ENCODE measurements at regions not wholly inside any gene's neighbourhood (a gene's known extent, or its start where the extent isn't known, plus 50 kb on each side); places are given as distances from the start of the nearest gene placed in this dataset.
"Not testable (repeated sequence)": the region's sequence is repeated elsewhere in the genome, so short reads cannot be mapped to it uniquely, and the experiment has no call there.

DNA sequence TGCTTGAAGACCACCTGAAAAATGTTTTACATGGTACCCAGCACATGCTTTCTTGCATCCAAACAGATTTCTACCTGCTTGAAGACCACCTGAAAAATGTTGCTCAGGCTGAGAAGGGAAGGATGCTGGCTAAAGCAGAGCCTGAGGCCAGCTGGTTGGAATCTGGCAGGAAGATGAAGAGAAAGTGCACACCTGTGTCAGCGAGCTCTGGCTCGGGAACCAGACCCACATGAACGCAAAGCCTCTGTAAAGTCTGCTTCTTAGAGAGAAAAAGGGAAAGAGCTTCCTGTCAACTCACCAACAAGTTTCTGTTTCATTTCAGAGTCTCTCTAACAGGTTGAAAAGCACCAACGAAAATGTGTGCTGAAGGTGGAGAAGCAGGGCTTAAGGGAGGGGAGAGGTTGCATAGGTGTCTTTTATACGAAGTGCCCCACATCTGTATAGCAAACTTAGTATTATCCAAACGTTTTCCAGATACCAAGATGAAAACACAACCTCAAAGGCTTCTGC lies 226.0 kb downstream of the TOX3 start:
- TF ChIP-seq FOXP2 (optimal IDR thresholded peaks at IDR 0.05; ENCODE audit: control extremely low read depth, extremely low read length, insufficient read depth): no peak
- TF ChIP-seq POLR2AphosphoS5 (IDR thresholded peaks at IDR 0.05; ENCODE audit: borderline replicate concordance, low read depth, low read length): no peak
- no peak for TF ChIP-seq EZH2 (IDR thresholded peaks at IDR 0.05)
- DNase-seq (ENCODE audit: low read depth, low spot score): no peak
- H3K36me3 ChIP-seq (ENCODE audit: insufficient read depth, low read length): no peaks in the 10 kb centered on the region

GRCh38 chr16:52318302-52319009 lies 228.5 kb downstream of the TOX3 start:
- H3K36me3 ChIP-seq (ENCODE audit: insufficient read depth, low read length): no peaks in the 10 kb centered on the region
- DNase-seq (ENCODE audit: low read depth, low spot score): no peak
- H3K9me3 ChIP-seq (ENCODE audit: low read depth, low read length): no peaks in the 10 kb centered on the region
- no peak overlapping the region for H3K9ac ChIP-seq (ENCODE audit: insufficient read length)
- no peak overlapping the region for H3K27ac ChIP-seq
- no peak for TF ChIP-seq FOXP2 (optimal IDR thresholded peaks at IDR 0.05; ENCODE audit: control extremely low read depth, extremely low read length, insufficient read depth)
- TF ChIP-seq POLR2AphosphoS5 (IDR thresholded peaks at IDR 0.05; ENCODE audit: borderline replicate concordance, low read depth, low read length): no peak
- TF ChIP-seq EZH2 (IDR thresholded peaks at IDR 0.05): no peak
- H3K4me3 ChIP-seq: no peak overlapping the region

More for the DNA sequence above, 226.0 kb downstream of the TOX3 start:
- Histone ChIP-seq H3K27ac (no peak overlapping the region), H3K4me3 (no peak overlapping the region), H3K9me3 (ENCODE audit: low read depth, low read length) (no peaks in the 10 kb centered on the region), H3K9ac (ENCODE audit: insufficient read length) (no peak overlapping the region)

- TF ChIP-seq EZH2 (IDR thresholded peaks at IDR 0.05): no peak
- no peak for TF ChIP-seq POLR2AphosphoS5 (IDR thresholded peaks at IDR 0.05; ENCODE audit: borderline replicate concordance, low read depth, low read length)
- no peak for TF ChIP-seq FOXP2 (optimal IDR thresholded peaks at IDR 0.05; ENCODE audit: control extremely low read depth, extremely low read length, insufficient read depth)
- no peaks in the 10 kb centered on the region for H3K9me3 ChIP-seq (ENCODE audit: low read depth, low read length)
- no peak overlapping the region for H3K4me3 ChIP-seq
- no peak for DNase-seq (ENCODE audit: low read depth, low spot score)
- H3K27ac ChIP-seq: no peak overlapping the region
- no peaks in the 10 kb centered on the region for H3K36me3 ChIP-seq (ENCODE audit: insufficient read depth, low read length)
- H3K9ac ChIP-seq (ENCODE audit: insufficient read length): no peak overlapping the region
Measured at GRCh38 chr16:52316241-52316640, 230.7 kb downstream of the TOX3 start.

- no peak for DNase-seq (ENCODE audit: low read depth, low spot score)
- TF ChIP-seq POLR2AphosphoS5 (IDR thresholded peaks at IDR 0.05; ENCODE audit: borderline replicate concordance, low read depth, low read length) (no peak), EZH2 (IDR thresholded peaks at IDR 0.05) (no peak), FOXP2 (optimal IDR thresholded peaks at IDR 0.05; ENCODE audit: control extremely low read depth, extremely low read length, insufficient read depth) (no peak)
- Histone ChIP-seq H3K9ac (ENCODE audit: insufficient read length) (no peak overlapping the region), H3K4me3 (no peak overlapping the region), H3K27ac (no peak overlapping the region), H3K36me3 (ENCODE audit: insufficient read depth, low read length) (no peaks in the 10 kb centered on the region), H3K9me3 (ENCODE audit: low read depth, low read length) (no peaks in the 10 kb centered on the region)
Measured at GRCh38 chr16:52312716-52313115, 234.2 kb downstream of the TOX3 start.

DNA sequence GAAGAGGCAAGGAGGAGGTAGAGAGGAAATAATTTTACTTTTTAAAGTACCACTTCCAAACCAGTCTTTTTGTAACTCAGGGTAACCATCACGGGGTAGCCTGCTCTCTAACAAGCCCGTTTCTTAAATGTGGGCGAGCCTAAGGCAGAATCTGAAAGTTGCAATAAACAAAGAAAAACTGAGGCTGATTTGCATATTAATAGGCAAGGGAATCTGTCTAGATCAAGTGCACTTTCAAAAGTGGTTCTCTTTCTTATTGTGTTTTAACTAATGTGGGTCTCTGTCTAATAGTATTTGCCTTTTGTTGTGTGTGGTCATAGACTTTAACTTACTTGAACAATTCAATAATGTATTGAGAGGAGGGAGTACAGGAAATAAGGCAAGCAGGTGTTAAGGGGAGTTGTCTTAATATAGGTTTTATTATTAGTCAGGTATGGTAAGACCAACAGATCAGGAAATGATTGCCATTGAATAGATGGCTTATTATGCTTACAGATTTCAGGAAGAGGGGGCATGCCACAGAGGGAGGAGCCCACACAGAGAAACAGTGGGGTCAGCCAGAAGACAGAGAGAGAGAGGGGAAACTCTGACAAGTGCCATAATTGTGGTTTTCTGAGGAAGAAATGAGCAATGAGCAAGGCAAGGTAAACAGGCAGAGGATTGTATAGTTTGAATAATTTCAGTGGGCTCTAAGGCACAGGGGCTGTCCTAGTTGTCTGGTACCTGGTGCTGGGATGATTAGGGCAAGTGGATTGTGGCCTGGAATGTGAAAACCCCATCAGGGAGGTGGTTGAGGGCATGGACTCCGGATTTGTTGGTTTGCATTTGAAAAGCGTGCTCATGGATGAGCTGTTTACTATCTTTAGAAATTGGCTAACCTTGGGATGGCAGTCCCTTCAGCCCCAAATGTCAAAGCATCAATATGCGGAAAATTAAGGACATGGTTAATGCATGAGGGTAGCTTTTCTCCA lies 237.2 kb downstream of the TOX3 start:
- no peak for TF ChIP-seq FOXP2 (optimal IDR thresholded peaks at IDR 0.05; ENCODE audit: control extremely low read depth, extremely low read length, insufficient read depth)
- no peak for TF ChIP-seq POLR2AphosphoS5 (IDR thresholded peaks at IDR 0.05; ENCODE audit: borderline replicate concordance, low read depth, low read length)
- no peak for TF ChIP-seq EZH2 (IDR thresholded peaks at IDR 0.05)
- Histone ChIP-seq H3K36me3 (ENCODE audit: insufficient read depth, low read length) (no peaks in the 10 kb centered on the region), H3K9me3 (ENCODE audit: low read depth, low read length) (no peaks in the 10 kb centered on the region), H3K9ac (ENCODE audit: insufficient read length) (no peak overlapping the region), H3K4me3 (no peak overlapping the region), H3K27ac (no peak overlapping the region)
- no peak for DNase-seq (ENCODE audit: low read depth, low spot score)

GRCh38 chr16:52308051-52308450 lies 238.9 kb downstream of the TOX3 start:
- DNase-seq (ENCODE audit: low read depth, low spot score): no peak
- Histone ChIP-seq H3K9me3 (ENCODE audit: low read depth, low read length) (no peaks in the 10 kb centered on the region), H3K27ac (no peak overlapping the region), H3K4me3 (no peak overlapping the region), H3K36me3 (ENCODE audit: insufficient read depth, low read length) (no peaks in the 10 kb centered on the region), H3K9ac (ENCODE audit: insufficient read length) (no peak overlapping the region)
- no peak for TF ChIP-seq POLR2AphosphoS5 (IDR thresholded peaks at IDR 0.05; ENCODE audit: borderline replicate concordance, low read depth, low read length)
- no peak for TF ChIP-seq EZH2 (IDR thresholded peaks at IDR 0.05)
- no peak for TF ChIP-seq FOXP2 (optimal IDR thresholded peaks at IDR 0.05; ENCODE audit: control extremely low read depth, extremely low read length, insufficient read depth)

DNA sequence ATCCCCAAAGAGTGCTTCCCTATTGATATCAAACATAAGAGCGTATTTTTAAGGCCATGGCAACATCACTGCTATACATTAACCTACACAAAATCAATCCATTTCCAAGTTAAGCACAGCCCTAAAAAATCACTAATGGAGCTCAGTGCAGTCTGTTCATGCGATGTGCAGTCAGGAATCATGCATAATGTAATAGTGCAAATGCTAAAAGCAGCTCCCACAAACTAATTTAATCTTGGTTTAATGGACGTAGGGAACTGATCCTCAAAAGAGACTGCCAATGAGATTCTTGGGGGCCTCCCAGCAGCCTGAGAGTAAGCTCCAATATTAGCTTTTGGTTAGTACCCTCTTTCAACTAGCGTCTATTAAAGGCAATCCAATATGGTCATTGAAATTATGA lies 245.9 kb downstream of the TOX3 start:
- no peaks in the 10 kb centered on the region for H3K36me3 ChIP-seq (ENCODE audit: insufficient read depth, low read length)
- TF ChIP-seq FOXP2 (optimal IDR thresholded peaks at IDR 0.05; ENCODE audit: control extremely low read depth, extremely low read length, insufficient read depth): no peak
- TF ChIP-seq EZH2 (IDR thresholded peaks at IDR 0.05): no peak
- TF ChIP-seq POLR2AphosphoS5 (IDR thresholded peaks at IDR 0.05; ENCODE audit: borderline replicate concordance, low read depth, low read length): no peak
- H3K9me3 ChIP-seq (ENCODE audit: low read depth, low read length): no peaks in the 10 kb centered on the region
- no peak overlapping the region for H3K9ac ChIP-seq (ENCODE audit: insufficient read length)
- no peak for DNase-seq (ENCODE audit: low read depth, low spot score)
- no peak overlapping the region for H3K27ac ChIP-seq
- H3K4me3 ChIP-seq: no peak overlapping the region

DNA sequence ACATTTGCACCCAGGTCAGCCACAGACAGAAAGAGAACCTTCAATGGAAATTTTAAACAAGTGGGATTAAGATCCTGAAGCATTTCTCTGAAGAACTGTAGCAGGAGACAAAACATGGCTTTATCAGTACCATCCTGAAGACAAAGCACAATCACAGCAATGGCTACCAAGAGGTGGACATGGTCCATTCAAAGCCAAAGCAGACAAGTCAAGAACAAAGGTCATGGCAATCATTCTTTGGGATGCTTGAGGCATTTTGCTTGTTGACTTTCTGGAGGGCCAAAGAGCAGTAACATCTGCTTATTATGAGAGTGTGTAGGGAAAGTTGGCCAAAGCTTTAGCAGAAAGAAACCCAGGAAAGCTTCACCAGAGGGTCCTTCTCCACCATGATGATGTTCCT lies 248.2 kb downstream of the TOX3 start:
- Histone ChIP-seq H3K27ac (no peak overlapping the region), H3K36me3 (ENCODE audit: insufficient read depth, low read length) (no peaks in the 10 kb centered on the region), H3K9me3 (ENCODE audit: low read depth, low read length) (no peaks in the 10 kb centered on the region), H3K4me3 (no peak overlapping the region), H3K9ac (ENCODE audit: insufficient read length) (no peak overlapping the region)
- TF ChIP-seq EZH2 (IDR thresholded peaks at IDR 0.05) (no peak), POLR2AphosphoS5 (IDR thresholded peaks at IDR 0.05; ENCODE audit: borderline replicate concordance, low read depth, low read length) (no peak), FOXP2 (optimal IDR thresholded peaks at IDR 0.05; ENCODE audit: control extremely low read depth, extremely low read length, insufficient read depth) (no peak)
- no peak for DNase-seq (ENCODE audit: low read depth, low spot score)

- not testable (repeated sequence) for H3K36me3 ChIP-seq (ENCODE audit: insufficient read depth, low read length); DNase-seq (ENCODE audit: low read depth, low spot score); H3K27ac ChIP-seq; H3K9ac ChIP-seq (ENCODE audit: insufficient read length); H3K9me3 ChIP-seq (ENCODE audit: low read depth, low read length); H3K4me3 ChIP-seq
Measured at GRCh38 chr16:52296706-52297315, 250.1 kb downstream of the TOX3 start.

Measured in SK-N-MC (cell line).